Breast epithelium (tissue), 3 donors: ENCODE measurements at regions not wholly inside any gene's neighbourhood (a gene's known extent, or its start where the extent isn't known, plus 50 kb on each side); places are given as distances from the start of the nearest gene placed in this dataset.

Experiments used
- CTCF ChIP-seq, 3 donors: fragments of 450-650 bp; IDR thresholded peaks; one replicate each; pipeline ENCODE4 v1.5.1; 2016 to 2017; ENCODE audit warnings: antibody characterized with exemption in 3 of 3, mild to moderate bottlenecking in 3 of 3, moderate library complexity in 3 of 3
- POLR2A ChIP-seq: fragments of 450-650 bp; IDR thresholded peaks from one replicate; pipeline ENCODE4 v1.6.1; 2016; ENCODE audit warnings: antibody characterized with exemption, mild to moderate bottlenecking, moderate library complexity
- POLR2AphosphoS5 ChIP-seq, 3 donors: sonication (generic); formaldehyde crosslinking; IDR thresholded peaks; one replicate each; pipeline ENCODE4 v1.6.1; 2017; ENCODE audit warnings: antibody characterized with exemption in 3 of 3

DNA sequence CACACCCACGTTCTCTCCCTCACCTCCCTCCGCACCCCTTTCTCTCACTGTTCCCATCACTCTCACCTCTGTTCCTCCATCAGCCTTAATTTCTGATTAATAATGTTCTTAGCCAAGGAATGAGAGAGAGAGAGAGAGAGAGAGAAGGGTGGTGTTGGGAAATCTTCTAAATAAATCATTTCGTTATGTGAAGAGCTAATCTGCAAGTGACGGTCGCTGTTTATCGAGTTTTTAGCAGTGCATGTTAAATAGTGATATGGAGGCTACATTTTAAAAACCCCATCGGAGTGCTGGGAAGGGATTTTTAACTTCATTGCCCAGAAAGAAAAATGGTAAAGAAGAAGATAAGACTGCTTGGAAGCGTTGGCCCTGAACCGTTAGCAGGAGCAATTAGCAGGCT is 203.3 kb upstream of the LHX5 start:
- TF ChIP-seq CTCF (IDR thresholded peaks at IDR 0.05) (no peak), POLR2A (no peak), POLR2AphosphoS5 (IDR thresholded peaks at IDR 0.05) (no peak)
